B cell (primary cell): ENCODE measurements at regions not wholly inside any gene's neighbourhood (a gene's known extent, or its start where the extent isn't known, plus 50 kb on each side); places are given as distances from the start of the nearest gene placed in this dataset.

Source experiments
- ATAC-seq: fragments of 200-7000 bp; cut with Tn5 transposase; one replicate; pipeline ENCODE4 v1.10.0; 2021; ENCODE audit warnings: low read depth, mild to moderate bottlenecking, moderate number of reproducible peaks, moderate library complexity
- CTCF ChIA-PET: fragments of 350-600 bp; sonication (Branson Sonifier 250); formaldehyde crosslinking; loops from one replicate; lab custom pipeline; 2021; ENCODE audit warnings: antibody characterized with exemption, inconsistent platforms; lab: Charles Lee
- POLR2A ChIA-PET: fragments of 350-600 bp; sonication (Branson Sonifier 250); formaldehyde crosslinking; loops from one replicate; lab custom pipeline; 2021; ENCODE audit warnings: antibody characterized with exemption; lab: Charles Lee
- DNase-seq: peaks from one replicate; pipeline ENCODE4 v3.0.0; 2013
- H2AFZ ChIP-seq: 2 replicates; pipeline ENCODE4 v1.6.1; 2012; ENCODE audit warnings: mild to moderate bottlenecking, low read depth, low read length; ENCODE audit not compliant: insufficient read depth, poor library complexity, severe bottlenecking
- H3K27ac ChIP-seq, 2 donors: 1 replicate in 1 of 2; 2 replicates in 1 of 2; pipeline ENCODE4 v1.5.1; 2012 to 2013; ENCODE audit warnings: low read length in 2 of 2, mild to moderate bottlenecking in 2 of 2, moderate library complexity in 1 of 2
- H3K27me3 ChIP-seq, 4 experiments: fragments of 200-600 bp in 1 of 4; sonication (generic) in 1 of 4; replicated peaks in 1 of 4; 1 replicate in 2 of 4; 2 replicates in 2 of 4; pipeline versions ENCODE4 v1.6.1 to v1.7.0; 2013 to 2016; ENCODE audit warnings: low read length in 3 of 4, mild to moderate bottlenecking in 2 of 4, mixed read lengths in 1 of 4, moderate library complexity in 1 of 4; ENCODE audit not compliant: insufficient read depth in 4 of 4, control insufficient read depth in 3 of 4; ENCODE audit errors: control extremely low read depth in 1 of 4
- H3K36me3 ChIP-seq, 2 experiments: replicated peaks in 1 of 2; 1 replicate in 1 of 2; 2 replicates in 1 of 2; pipeline versions ENCODE4 v1.6.1 to v1.7.1; 2013; ENCODE audit warnings: low read length in 1 of 2; ENCODE audit not compliant: insufficient read depth in 2 of 2, control insufficient read depth in 1 of 2; ENCODE audit errors: control extremely low read depth in 1 of 2, extremely low read depth in 1 of 2
- H3K4me1 ChIP-seq, 2 donors: fragments of 200-600 bp in 1 of 2; sonication (generic) in 1 of 2; 1 replicate in 1 of 2; 2 replicates in 1 of 2; pipeline versions ENCODE4 v1.5.1 to v1.6.1; 2013 to 2017; ENCODE audit warnings: low read length in 2 of 2; ENCODE audit not compliant: control insufficient read depth in 2 of 2, insufficient read depth in 2 of 2
- H3K4me2 ChIP-seq: replicated peaks from 2 replicates; pipeline ENCODE3; 2012; ENCODE audit warnings: mild to moderate bottlenecking, low read depth, low read length; ENCODE audit not compliant: poor library complexity, severe bottlenecking
- H3K4me3 ChIP-seq, 5 experiments: fragments of 200-600 bp in 1 of 5; sonication (generic) in 1 of 5; 1 replicate in 3 of 5; 2 replicates in 2 of 5; pipeline versions ENCODE4 v1.5.1 to v1.7.0; 2011 to 2016; ENCODE audit warnings: low read length in 4 of 5, mild to moderate bottlenecking in 4 of 5, low read depth in 2 of 5, control low read depth in 1 of 5, moderate library complexity in 1 of 5; ENCODE audit not compliant: insufficient read depth in 1 of 5; ENCODE audit errors: control extremely low read depth in 1 of 5, extremely low read depth in 1 of 5
- H3K79me2 ChIP-seq: fragments of 200-600 bp; sonication (generic); one replicate; pipeline ENCODE4 v1.6.0; 2016; ENCODE audit warnings: low read length; ENCODE audit not compliant: control insufficient read depth, insufficient read depth
- H3K9ac ChIP-seq: fragments of 200-600 bp; sonication (generic); 2 replicates; pipeline ENCODE4 v1.6.1; 2017; ENCODE audit warnings: mild to moderate bottlenecking, low read length, moderate library complexity
- H3K9me3 ChIP-seq, 3 donors: one replicate each; pipeline versions ENCODE4 v1.6.1 to v1.7.1; 2013; ENCODE audit warnings: low read length in 2 of 3; ENCODE audit not compliant: control insufficient read depth in 2 of 3, insufficient read depth in 1 of 3; ENCODE audit errors: control extremely low read depth in 1 of 3
- H4K20me1 ChIP-seq: 2 replicates; pipeline ENCODE4 v1.6.0; 2012; ENCODE audit warnings: mild to moderate bottlenecking, low read length; ENCODE audit not compliant: insufficient read depth, control insufficient read depth, poor library complexity, severe bottlenecking
- H3K27ac Mint-ChIP-seq: one replicate; pipeline ENCODE4 v1.8.0; 2021; ENCODE audit warnings: mixed read lengths
- H3K27me3 Mint-ChIP-seq: one replicate; pipeline ENCODE4 v1.8.0; 2021; ENCODE audit warnings: mixed read lengths
- H3K4me1 Mint-ChIP-seq: one replicate; pipeline ENCODE4 v1.8.0; 2021; ENCODE audit warnings: mixed read lengths
- H3K4me3 Mint-ChIP-seq: one replicate; pipeline ENCODE4 v1.8.0; 2021; ENCODE audit warnings: mixed read lengths
- H3K9me3 Mint-ChIP-seq: one replicate; pipeline ENCODE4 v1.8.0; 2022; ENCODE audit warnings: mixed read lengths; ENCODE audit not compliant: insufficient read depth
- EZH2 ChIP-seq: IDR thresholded peaks from 2 replicates; pipeline ENCODE4 v1.6.1; 2012; ENCODE audit warnings: borderline replicate concordance, low read depth, mild to moderate bottlenecking, moderate library complexity, low read length; ENCODE audit not compliant: insufficient read depth, poor library complexity, severe bottlenecking
- WGBS: methylation state at CpG from one replicate; pipeline ENCODE4 v1.1.5; 2013; ENCODE audit warnings: missing lambda C conversion rate; ENCODE audit not compliant: insufficient coverage; 5-methylcytosine and 5-hydroxymethylcytosine counted together
- intact Hi-C: fragments of 100-400 bp; cut with micrococcal nuclease; formaldehyde crosslinking; loops from one replicate; pipeline ENCODE4 v1.10.0; 2022
- TF ChIP-seq, protein P1 (sequence below): fragments of 200-600 bp; IDR thresholded peaks from one replicate; pipeline ENCODE4 v1.8.0; 2022; ENCODE audit warnings: antibody characterized with exemption, mild to moderate bottlenecking

DNA sequence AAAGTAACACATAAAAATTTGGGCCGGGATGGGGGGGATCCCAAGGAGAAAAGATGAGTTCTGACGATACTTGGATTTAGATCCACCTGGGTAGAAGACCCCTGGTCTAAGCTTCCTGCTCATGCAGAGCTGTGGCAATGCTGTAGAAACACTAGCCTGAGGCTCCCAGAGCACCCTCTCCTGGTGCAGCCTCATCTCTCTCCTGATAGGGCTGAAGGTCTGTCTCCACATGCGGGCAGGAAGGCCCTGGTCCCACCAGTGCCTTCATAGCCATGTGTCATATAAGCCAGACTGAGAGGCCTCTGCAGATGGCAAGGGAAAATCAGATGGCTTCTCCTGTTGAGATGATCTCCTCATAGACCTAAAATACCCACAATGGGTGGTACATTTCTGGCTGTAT lies 518.0 kb upstream of the ZFHX3 start:
- Mint-ChIP-seq H3K4me3 (no peak overlapping the region), H3K4me1 (no peaks in the 10 kb centered on the region), H3K27me3 (peaks cover 14% of the 10 kb centered on the region), H3K27ac (no peak overlapping the region), H3K9me3 (no peaks in the 10 kb centered on the region)
- Histone ChIP-seq H2AFZ (no peak overlapping the region), H4K20me1 (no peaks in the 10 kb centered on the region), H3K27me3 (no peaks in the 10 kb centered on the region), H3K36me3 (no peaks in the 10 kb centered on the region), H3K9me3 (peaks cover 0 to 6% (median 0%) of the 10 kb centered on the region in 3 donors), H3K9ac (no peak overlapping the region), H3K4me3 (no peak overlapping the region), H3K4me1 (no peaks in the 10 kb centered on the region), H3K79me2 (no peaks in the 10 kb centered on the region), H3K27ac (no peak overlapping the region), H3K4me2 (no peak overlapping the region)
- intact Hi-C loops, result no loop called here
- POLR2A ChIA-PET, result no interaction called here
- WGBS, result 90% methylated on average over 3 of the region's 3 CpGs
- ATAC-seq (no peak), DNase-seq (no peak)
- CTCF ChIA-PET, result no interaction called here
- TF ChIP-seq, protein P1, sequence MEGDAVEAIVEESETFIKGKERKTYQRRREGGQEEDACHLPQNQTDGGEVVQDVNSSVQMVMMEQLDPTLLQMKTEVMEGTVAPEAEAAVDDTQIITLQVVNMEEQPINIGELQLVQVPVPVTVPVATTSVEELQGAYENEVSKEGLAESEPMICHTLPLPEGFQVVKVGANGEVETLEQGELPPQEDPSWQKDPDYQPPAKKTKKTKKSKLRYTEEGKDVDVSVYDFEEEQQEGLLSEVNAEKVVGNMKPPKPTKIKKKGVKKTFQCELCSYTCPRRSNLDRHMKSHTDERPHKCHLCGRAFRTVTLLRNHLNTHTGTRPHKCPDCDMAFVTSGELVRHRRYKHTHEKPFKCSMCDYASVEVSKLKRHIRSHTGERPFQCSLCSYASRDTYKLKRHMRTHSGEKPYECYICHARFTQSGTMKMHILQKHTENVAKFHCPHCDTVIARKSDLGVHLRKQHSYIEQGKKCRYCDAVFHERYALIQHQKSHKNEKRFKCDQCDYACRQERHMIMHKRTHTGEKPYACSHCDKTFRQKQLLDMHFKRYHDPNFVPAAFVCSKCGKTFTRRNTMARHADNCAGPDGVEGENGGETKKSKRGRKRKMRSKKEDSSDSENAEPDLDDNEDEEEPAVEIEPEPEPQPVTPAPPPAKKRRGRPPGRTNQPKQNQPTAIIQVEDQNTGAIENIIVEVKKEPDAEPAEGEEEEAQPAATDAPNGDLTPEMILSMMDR, result no peak
- TF ChIP-seq EZH2, result no peak

DNA sequence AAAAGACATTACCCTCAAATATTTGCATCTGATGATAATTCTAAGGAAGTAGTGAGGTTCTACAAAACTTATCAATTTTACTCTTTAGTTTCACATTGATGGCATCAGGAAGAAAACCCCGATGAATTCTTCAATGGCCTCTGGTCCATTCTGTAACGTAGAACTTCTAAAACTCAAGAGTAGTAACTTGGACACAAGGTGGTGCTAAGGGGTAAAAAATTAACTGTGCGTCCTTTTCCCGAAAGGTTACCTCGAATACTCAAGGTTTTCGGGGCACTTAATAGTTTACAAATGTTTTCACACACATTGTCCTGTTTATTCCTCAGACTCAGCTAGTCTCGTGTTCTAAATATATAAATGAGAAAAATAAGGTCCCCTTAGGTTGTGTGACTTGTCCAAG lies 517.3 kb upstream of the ZFHX3 start:
- Histone ChIP-seq H3K27me3 (no peaks in the 10 kb centered on the region), H3K79me2 (no peaks in the 10 kb centered on the region), H4K20me1 (no peaks in the 10 kb centered on the region), H3K4me1 (no peaks in the 10 kb centered on the region), H2AFZ (no peak overlapping the region), H3K4me2 (no peak overlapping the region), H3K36me3 (no peaks in the 10 kb centered on the region), H3K27ac (no peak overlapping the region), H3K9me3 (peaks cover 0 to 6% (median 0%) of the 10 kb centered on the region in 3 donors), H3K9ac (no peak overlapping the region), H3K4me3 (no peak overlapping the region)
- POLR2A ChIA-PET, result no interaction called here
- CTCF ChIA-PET, result no interaction called here
- DNase-seq (no peak), ATAC-seq (no peak)
- no peak for TF ChIP-seq EZH2
- TF ChIP-seq, protein P1, result no peak
- intact Hi-C loops, result no loop called here
- Mint-ChIP-seq H3K27ac (no peak overlapping the region), H3K27me3 (peaks cover 14% of the 10 kb centered on the region), H3K4me3 (no peak overlapping the region), H3K9me3 (no peaks in the 10 kb centered on the region), H3K4me1 (no peaks in the 10 kb centered on the region)
- WGBS, result no CpG with 5 or more reads among the region's 7 CpGs
